Effector memory CD4-positive, alpha-beta T cell (primary cell): ENCODE measurements at regions not wholly inside any gene's neighbourhood (a gene's known extent, or its start where the extent isn't known, plus 50 kb on each side); places are given as distances from the start of the nearest gene placed in this dataset.

Experiments used
- DNase-seq, 3 donors: peaks; one replicate each; pipeline ENCODE4 v3.0.0-alpha.2; 2020
- H3K27ac ChIP-seq: 2 replicates; pipeline ENCODE4 v1.7.0; 2013; ENCODE audit warnings: mild to moderate bottlenecking, low read length, moderate library complexity; ENCODE audit not compliant: insufficient read depth, poor library complexity, severe bottlenecking
- H3K27me3 ChIP-seq: replicated peaks from 2 replicates; pipeline ENCODE4 v1.7.0; 2013; ENCODE audit warnings: mild to moderate bottlenecking, low read length; ENCODE audit not compliant: insufficient read depth, control insufficient read depth, poor library complexity, severe bottlenecking
- H3K36me3 ChIP-seq: 2 replicates; pipeline ENCODE4 v1.7.0; 2013; ENCODE audit warnings: mild to moderate bottlenecking, low read length, moderate library complexity; ENCODE audit not compliant: control insufficient read depth, insufficient read depth
- H3K4me1 ChIP-seq: 2 replicates; pipeline ENCODE4 v1.7.0; 2013; ENCODE audit warnings: low read length, mild to moderate bottlenecking; ENCODE audit not compliant: control insufficient read depth, insufficient read depth, poor library complexity, severe bottlenecking
- H3K4me3 ChIP-seq: 2 replicates; pipeline ENCODE4 v1.7.0; 2013; ENCODE audit warnings: low read length, low read depth, mild to moderate bottlenecking; ENCODE audit not compliant: insufficient read depth, poor library complexity, severe bottlenecking
- H3K9me3 ChIP-seq: 2 replicates; pipeline ENCODE4 v1.7.0; 2013; ENCODE audit warnings: mild to moderate bottlenecking, low read length, moderate library complexity; ENCODE audit not compliant: control insufficient read depth

- H3K4me3 ChIP-seq: no peak overlapping the region
- no peak for DNase-seq
- H3K27ac ChIP-seq: no peak overlapping the region
- H3K36me3 ChIP-seq: no peaks in the 10 kb centered on the region
- H3K27me3 ChIP-seq: no peaks in the 10 kb centered on the region
- no peaks in the 10 kb centered on the region for H3K4me1 ChIP-seq
- H3K9me3 ChIP-seq: no peaks in the 10 kb centered on the region
These were observed 51.0 kb upstream of the VEGFC start for GRCh38 chr4:176843710-176844109.

- no peak for DNase-seq
- H3K36me3 ChIP-seq: no peaks in the 10 kb centered on the region
- H3K27me3 ChIP-seq: no peaks in the 10 kb centered on the region
- no peak overlapping the region for H3K27ac ChIP-seq
- no peak overlapping the region for H3K4me3 ChIP-seq
- H3K9me3 ChIP-seq: no peaks in the 10 kb centered on the region
- H3K4me1 ChIP-seq: no peaks in the 10 kb centered on the region
These were observed 51.7 kb upstream of the VEGFC start for GRCh38 chr4:176844448-176844847.

- H3K9me3 ChIP-seq: no peaks in the 10 kb centered on the region
- no peaks in the 10 kb centered on the region for H3K36me3 ChIP-seq
- no peak overlapping the region for H3K4me3 ChIP-seq
- H3K4me1 ChIP-seq: no peaks in the 10 kb centered on the region
- H3K27me3 ChIP-seq: no peaks in the 10 kb centered on the region
- H3K27ac ChIP-seq: no peak overlapping the region
- no peak for DNase-seq
These were observed 52.9 kb upstream of the VEGFC start for GRCh38 chr4:176845636-176846035.

- H3K27ac ChIP-seq: no peak overlapping the region
- H3K4me1 ChIP-seq: no peaks in the 10 kb centered on the region
- no peaks in the 10 kb centered on the region for H3K27me3 ChIP-seq
- H3K9me3 ChIP-seq: no peaks in the 10 kb centered on the region
- DNase-seq: no peak
- no peaks in the 10 kb centered on the region for H3K36me3 ChIP-seq
- no peak overlapping the region for H3K4me3 ChIP-seq
These were observed 56.4 kb upstream of the VEGFC start for GRCh38 chr4:176849076-176849475.

- Histone ChIP-seq H3K4me1 (no peaks in the 10 kb centered on the region), H3K9me3 (no peaks in the 10 kb centered on the region), H3K27me3 (no peaks in the 10 kb centered on the region), H3K4me3 (no peak overlapping the region), H3K36me3 (no peaks in the 10 kb centered on the region), H3K27ac (no peak overlapping the region)
- no peak for DNase-seq
These were observed 57.7 kb upstream of the VEGFC start for GRCh38 chr4:176850436-176850835.

GRCh38 chr4:176856421-176856820, 63.7 kb upstream of the VEGFC start:
- no peak overlapping the region for H3K27ac ChIP-seq
- H3K9me3 ChIP-seq: no peaks in the 10 kb centered on the region
- no peaks in the 10 kb centered on the region for H3K4me1 ChIP-seq
- no peak overlapping the region for H3K4me3 ChIP-seq
- H3K36me3 ChIP-seq: no peaks in the 10 kb centered on the region
- no peak for DNase-seq
- H3K27me3 ChIP-seq: no peaks in the 10 kb centered on the region

- Histone ChIP-seq H3K27ac (no peak overlapping the region), H3K9me3 (no peaks in the 10 kb centered on the region), H3K36me3 (no peaks in the 10 kb centered on the region), H3K27me3 (no peaks in the 10 kb centered on the region), H3K4me1 (no peaks in the 10 kb centered on the region), H3K4me3 (no peak overlapping the region)
- DNase-seq: no peak
These were observed 66.1 kb upstream of the VEGFC start for GRCh38 chr4:176858839-176859238.

- no peak for DNase-seq
- no peak overlapping the region for H3K27ac ChIP-seq
- H3K4me1 ChIP-seq: no peaks in the 10 kb centered on the region
- H3K9me3 ChIP-seq: no peaks in the 10 kb centered on the region
- H3K4me3 ChIP-seq: no peak overlapping the region
- H3K36me3 ChIP-seq: no peaks in the 10 kb centered on the region
- no peaks in the 10 kb centered on the region for H3K27me3 ChIP-seq
These were observed 71.5 kb upstream of the VEGFC start for GRCh38 chr4:176864238-176864637.

- Histone ChIP-seq H3K27me3 (no peaks in the 10 kb centered on the region), H3K4me1 (no peaks in the 10 kb centered on the region), H3K27ac (no peak overlapping the region), H3K9me3 (no peaks in the 10 kb centered on the region), H3K36me3 (no peaks in the 10 kb centered on the region), H3K4me3 (no peak overlapping the region)
- DNase-seq: no peak
These were observed 76.0 kb upstream of the VEGFC start for GRCh38 chr4:176868676-176869075.

- Histone ChIP-seq H3K36me3 (no peaks in the 10 kb centered on the region), H3K9me3 (no peaks in the 10 kb centered on the region), H3K27me3 (no peaks in the 10 kb centered on the region), H3K4me1 (no peaks in the 10 kb centered on the region), H3K4me3 (no peak overlapping the region), H3K27ac (no peak overlapping the region)
- DNase-seq: no peak
These were observed 79.7 kb upstream of the VEGFC start for GRCh38 chr4:176872461-176872860.
